HG02623 (cell line): ENCODE measurements at regions not wholly inside any gene's neighbourhood (a gene's known extent, or its start where the extent isn't known, plus 50 kb on each side); places are given as distances from the start of the nearest gene placed in this dataset.
"Not testable (repeated sequence)": the region's sequence is repeated elsewhere in the genome, so short reads cannot be mapped to it uniquely, and the experiment has no call there.

Experiments used
- ATAC-seq: cut with Tn5 transposase; IDR thresholded peaks from one replicate; pipeline ENCODE4 v1.9.1; 2021; ENCODE audit warnings: moderate library complexity; ENCODE audit not compliant: unreplicated experiment

DNA sequence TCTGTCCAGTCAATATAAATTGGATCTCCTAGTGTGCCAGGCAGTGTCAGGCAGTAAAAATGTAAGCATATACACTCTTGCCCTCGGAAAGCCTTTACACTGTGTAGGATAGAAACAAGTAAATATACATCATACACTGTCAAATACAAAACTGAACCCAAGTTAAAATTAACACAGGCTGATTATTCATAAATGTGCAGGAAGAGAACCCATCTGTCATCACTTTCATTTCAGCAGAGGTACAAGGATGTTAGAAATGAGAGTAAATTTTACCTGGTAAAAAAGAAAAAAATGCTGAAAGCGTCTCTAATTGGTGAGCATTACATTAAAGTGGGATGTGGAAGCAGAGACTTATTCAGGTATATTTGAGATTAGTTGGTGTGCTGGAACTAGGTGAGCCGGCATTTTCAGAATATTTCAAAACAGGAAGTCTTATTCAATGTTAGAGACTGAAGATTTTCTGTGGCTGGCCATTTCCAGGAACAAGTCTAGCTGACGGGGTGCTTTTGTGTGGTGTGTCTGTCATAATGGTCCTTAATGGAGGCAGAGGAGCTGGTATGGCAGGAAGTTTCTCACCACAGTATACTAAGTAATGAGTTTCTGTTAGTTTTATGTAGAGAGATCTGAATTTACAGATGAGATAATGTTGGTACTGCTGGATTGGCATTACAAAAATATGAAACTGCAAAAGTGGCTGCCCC, 192.6 kb downstream of the CASP12 start:
- peak; percentile 99 for ATAC-seq

DNA sequence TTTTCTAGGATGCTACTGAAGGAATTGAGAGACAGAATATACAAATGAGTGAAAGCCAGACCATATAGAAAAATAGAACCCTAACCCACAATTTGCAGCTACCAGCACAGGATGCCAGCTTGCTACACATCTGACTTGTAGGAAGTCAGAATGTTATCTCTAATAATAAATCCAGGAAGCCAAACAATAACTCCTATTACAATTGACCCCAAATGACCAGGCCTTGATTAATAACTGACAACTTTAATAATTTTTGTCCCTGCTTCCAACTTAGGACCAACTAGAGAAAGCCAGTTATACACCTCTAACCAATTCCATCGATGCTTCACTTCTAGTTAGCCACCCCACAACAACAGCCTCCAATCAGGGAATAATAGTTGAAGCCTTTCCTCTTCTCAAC, 193.4 kb downstream of the CASP12 start:
- ATAC-seq: no peak

DNA sequence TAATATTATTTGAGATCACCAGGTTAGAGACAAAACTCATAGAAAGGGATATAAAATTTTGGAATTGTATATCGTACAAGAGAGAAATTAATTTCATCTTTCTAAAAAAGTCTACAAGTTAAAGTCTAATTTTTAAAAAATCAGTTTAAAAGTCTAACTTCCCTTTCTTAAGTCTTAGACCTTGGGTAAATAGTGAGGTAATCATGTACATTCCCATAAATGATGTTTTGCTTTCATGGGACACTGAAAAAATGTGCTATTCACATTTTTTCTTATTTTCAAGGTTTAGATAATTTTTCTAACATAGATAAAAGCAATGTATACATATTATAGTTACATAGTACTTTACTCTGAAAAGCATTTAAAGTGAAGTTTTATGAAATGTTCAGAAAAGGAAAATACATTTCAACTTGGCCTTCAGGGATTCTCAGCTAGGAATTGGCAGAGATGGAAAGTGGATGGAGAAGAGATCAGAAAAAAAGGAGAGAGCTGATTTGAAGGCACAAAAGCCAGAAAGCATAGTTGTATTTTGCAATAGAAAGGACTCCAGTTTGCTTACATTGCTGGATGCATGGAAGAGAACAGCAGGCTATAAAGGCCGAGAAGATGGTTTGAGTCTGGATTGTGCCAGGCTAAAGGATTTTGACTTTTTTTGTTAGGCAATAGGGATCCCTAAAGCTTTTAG, 194.0 kb downstream of the CASP12 start:
- no peak for ATAC-seq

DNA sequence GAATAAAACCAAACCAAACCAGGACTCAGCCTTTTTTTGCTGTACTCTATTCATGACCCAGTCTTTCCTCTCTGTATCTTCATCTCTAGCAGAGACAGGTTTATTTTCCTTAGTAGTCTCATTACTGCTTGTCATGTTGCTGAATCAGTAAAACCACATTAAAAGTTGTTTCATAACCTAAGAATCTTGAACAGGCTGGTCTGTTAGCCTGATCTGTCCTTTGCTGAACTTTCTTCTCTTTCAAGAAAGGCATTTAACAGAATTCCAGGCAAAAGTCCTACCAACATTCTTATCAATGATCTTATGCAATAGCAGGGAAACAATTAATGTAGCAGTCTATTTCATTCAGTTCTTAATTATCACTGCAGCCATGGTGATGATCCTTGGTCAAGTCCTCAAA, 197.7 kb downstream of the CASP12 start:
- no peak for ATAC-seq

DNA sequence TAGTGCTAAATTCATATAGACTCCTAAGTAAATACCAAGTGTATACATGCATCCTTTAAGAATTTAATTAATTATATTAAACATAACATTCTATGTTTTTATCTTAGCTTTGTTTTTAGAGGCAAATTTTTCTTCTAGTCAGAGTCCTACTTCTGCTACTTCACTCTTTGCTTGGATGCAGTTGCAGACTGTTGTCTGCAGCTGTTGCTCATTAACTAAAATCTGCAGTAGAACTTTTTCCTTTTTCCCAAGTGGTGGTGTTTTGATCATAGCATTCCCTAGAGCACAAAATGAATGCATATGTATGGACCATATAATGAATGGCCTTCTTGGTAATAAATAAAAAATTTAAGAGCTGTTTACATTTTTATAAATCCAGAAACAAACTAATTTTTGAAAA, 198.3 kb downstream of the CASP12 start:
- no peak for ATAC-seq

DNA sequence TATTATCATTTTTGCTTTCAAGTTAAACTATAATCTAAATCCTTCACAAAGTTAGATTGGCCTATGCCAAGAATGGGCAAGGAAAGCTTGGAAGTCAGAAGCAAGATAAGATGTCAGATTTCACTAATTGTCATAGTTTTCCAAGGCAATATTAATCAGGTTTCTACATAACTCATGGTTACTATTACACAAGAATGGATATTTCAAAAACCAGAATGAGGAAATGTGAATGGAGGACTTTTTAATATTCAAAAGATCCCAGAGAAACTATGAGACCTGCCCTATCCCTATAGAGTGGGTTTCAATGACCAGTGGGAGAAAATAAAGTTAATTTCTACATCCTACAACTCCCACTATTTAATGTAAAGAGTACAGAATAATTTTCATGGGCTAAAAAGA, 203.2 kb downstream of the CASP12 start:
- ATAC-seq: no peak

DNA sequence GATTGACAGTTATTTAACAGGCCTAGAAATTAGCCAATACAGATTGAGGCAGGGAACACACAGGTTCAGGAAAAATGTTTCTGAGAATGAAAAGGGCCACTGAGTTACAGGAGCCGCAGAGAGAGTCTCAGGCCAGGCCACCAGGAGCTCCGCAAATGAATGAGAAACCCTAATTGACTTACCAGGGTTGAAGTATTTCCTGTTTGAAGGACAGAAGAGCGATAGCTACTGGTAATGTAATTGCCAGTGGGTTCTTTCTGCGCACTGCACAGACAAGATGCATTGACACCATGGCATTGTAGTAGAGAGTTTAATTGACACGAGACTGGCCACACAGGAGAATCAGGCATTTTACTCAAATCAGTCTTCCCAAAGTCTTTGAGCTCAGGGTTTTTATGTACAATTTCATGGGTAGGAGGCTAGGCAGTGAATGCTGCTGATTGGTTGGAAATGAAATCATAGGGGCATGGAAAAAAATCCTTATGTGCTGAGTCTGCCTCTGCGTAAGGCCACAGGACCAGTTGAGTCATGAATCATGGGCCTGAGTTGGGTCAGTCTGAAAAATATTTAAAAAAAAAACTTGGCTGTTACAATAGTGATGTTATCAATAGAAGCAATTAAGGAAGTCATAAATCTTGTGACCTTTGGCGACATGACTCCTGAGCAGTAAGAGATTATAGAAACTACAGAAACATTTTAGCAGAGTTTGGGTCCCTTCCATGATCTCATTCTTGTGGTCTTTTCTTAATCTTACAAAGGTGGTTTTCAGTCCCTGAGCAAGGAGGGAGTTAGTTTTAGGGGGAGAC, 203.8 kb downstream of the CASP12 start:
- no peak for ATAC-seq

DNA sequence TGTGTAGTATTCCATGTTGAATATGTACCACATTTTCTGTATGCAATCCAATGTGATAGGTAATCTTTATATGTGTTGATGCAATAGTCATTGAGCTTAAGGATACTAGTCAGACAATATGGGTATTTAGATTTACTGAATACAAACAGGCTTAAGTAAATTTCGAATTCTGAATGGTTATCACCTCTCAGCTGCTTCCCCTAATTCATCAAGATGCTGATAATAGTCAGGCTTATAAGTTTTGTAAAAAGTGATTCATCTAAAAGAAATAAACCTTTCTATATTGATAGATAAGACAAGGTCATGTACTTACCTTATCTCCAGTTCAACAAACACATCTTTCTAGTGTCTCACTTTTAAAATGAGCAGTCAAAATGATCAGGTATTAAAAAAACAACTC, 205.5 kb downstream of the CASP12 start:
- no peak for ATAC-seq

DNA sequence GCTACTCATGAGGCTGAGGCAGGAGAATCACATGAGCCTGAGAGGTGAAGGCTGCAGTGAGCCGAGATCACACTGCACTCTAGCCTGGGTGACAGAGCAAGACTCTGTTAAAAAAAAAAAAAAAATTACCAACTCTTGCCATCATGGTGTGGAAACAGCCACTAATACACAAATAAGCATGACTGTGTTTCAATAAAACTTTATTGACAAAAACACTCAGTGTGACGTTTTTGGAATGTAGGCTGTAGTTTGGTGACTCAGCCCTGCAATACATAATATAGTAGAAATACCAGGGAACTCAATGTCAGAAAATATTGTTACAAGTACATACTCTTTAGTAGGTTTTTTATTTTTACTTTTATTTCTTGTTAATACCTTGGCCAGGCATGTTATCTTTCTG, 207.1 kb downstream of the CASP12 start:
- no peak for ATAC-seq

DNA sequence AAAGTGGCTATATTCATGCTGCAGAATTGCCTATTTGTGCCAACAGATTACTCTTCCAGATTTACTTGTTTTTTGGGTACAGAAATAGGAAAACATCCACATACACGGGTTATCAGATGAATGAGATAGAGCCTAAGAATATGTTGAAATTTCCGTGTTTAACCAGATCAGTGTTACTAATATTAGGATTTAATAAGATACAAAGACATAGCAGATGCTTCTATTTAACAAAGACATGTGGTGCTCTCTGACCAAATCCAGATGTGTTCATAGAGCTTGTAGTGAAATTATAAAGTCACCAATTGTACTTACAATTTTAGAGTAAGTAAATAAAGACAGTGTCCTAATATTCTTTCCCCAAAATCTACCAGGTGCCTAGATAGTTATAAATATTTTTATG, 208.0 kb downstream of the CASP12 start:
- ATAC-seq: no peak

DNA sequence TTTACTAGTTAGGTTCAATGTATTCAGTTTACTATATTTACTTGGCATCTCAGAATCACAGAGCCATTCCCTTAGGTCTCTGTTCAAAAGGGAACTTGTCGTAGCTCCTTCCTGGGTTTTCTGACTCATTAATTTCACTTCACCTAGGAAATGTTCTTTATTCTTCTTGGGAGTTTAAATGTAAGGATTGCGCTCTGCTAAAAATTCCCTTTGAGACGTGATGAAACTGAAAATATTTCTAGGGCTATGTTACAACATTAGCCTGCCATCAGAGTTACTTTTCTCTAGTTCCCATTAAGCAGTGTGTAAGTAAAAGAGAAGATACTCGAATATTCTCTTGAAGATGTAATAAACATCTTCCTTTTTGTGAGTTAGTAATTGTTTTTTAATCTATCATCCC, 209.5 kb downstream of the CASP12 start:
- no peak for ATAC-seq

DNA sequence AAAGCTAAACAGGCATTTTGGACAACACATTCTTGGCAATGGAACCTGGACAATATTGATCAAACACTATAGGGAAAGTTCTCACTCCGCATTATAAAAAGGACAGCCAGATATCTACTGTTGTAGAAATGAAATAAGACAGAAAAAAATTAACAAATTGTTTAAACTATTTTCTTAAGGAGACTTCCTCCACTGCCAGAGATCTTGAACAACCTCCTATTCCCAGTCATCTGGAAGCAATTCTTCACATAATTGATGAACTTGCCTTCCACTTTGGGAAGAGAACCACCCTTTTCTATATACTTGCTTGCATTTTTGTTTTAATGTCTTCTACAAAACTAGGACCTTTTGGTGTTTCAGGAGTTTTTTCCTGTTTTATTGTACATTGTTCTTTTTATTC, 216.1 kb downstream of the CASP12 start:
- no peak for ATAC-seq

DNA sequence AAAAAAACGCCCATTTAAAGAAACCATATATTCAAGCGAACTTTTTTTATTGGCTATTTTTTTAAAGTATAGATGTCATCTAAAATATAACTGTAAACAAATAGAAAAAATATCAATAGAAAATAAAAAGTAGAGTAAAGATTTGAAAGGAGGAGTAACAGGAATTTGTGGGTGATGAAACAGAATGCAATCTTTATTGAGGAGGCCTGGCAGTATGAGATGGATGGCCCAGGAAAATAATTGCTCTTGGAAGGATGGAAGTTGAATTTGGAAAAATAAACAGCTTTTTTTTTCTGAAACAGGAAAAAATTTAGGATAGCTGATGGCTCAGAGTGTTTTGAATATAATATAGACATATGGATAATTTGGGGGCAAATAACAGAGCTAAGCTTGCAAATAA, 219.0 kb downstream of the CASP12 start:
- ATAC-seq: no peak

DNA sequence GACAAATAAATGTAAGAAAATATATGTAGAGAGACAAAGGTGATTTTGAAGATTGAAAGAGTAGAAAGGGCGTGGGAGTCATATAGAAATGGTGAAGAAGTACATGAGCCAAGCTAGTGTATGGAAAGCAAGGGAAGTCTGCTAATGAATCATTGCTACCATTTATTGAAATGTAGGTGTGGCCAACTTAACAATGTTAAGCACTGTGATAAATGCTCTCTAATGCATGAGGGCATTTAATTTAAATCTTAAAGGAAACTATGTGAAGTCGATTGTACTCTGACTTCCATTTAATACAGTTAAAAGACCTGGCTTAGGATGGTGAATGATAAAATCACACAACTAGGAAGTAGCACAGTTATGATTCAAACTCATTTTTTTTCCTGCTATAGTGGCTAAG, 219.9 kb downstream of the CASP12 start:
- ATAC-seq: no peak

DNA sequence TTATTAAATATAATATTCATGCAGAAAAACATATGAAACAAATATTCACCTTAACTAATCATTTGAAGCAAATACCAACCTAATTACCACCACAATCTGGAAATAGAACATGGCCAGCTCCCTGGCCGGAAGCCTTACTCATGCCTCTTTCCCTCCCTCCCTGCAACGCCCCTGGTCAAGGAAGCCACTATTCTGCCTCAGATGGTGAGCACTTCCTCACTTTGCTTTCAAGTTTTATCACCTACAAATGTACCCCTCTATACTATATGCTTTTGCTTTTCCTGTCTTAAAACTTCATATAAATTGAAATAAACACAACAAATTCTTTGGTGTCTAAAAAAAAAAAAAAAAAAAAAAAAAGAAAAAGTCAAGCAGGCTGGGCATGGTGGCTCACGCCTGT, 221.2 kb downstream of the CASP12 start:
- ATAC-seq: not testable (repeated sequence)

DNA sequence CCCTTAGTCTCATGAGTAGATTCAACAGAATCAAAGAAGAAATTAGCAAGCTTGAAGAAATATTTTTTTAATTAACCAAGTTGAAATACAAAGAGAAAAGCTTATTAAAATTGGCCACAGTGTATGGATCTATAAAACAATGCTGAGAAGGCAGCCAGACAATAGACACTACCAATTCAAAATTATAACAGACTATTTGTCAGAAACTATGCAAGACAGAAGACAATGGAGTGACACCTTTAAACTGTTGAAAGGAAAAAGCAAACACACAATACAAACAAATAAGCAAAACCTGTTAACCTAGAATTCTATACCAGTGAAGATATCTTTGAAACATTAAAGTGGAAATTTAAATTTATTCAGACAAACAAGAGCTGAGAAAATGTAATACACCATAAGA, 225.4 kb downstream of the CASP12 start:
- ATAC-seq: no peak

DNA sequence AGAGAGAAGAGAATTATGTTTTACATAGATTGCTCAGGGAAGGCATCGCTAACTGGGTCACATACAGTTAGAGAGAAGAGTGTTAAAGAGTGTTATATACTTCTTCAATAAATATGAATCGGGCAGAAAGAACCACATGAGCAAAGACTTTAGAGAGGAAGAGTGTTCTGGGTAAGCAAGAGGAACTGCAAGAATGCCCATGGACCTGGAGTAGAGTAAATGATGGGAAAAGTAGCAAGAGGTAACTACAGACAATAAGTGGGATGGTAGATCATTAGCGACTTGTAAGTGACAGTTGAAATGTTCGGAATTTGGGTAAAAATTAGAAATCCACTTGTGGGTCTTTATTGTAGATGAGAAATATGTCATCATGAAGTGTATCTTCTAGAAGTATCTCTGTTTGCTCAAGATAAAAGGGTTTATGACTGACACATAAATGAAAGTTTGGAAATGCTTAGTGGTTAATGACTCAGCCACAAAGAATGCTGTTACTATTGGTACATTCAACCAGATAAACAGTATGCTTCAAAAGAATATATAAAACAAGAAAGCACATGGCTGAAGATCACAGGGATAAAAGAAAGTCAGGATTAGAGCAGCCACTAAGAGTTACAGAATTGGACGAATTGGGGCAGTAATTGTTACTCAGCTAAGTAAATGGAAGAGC, 229.3 kb downstream of the CASP12 start:
- ATAC-seq: no peak

DNA sequence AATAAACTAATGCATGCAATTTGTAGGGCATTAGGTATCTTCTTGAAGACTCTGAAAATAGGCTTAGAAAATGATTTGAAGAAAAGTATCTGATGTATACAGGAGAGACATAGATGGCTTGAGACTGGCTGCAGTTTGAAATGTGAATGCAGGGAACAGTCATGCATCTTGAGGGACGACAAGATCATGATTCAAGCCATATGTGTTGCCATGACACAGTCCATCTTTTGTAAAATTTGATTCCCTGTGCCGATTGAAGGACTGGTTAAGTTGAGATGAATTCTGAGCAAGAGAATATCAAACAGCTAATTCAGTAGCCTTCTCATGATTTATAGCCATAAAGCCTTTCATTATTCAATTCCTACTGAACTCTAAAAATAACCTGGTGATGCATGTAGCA, 231.6 kb downstream of the CASP12 start:
- ATAC-seq: no peak

DNA sequence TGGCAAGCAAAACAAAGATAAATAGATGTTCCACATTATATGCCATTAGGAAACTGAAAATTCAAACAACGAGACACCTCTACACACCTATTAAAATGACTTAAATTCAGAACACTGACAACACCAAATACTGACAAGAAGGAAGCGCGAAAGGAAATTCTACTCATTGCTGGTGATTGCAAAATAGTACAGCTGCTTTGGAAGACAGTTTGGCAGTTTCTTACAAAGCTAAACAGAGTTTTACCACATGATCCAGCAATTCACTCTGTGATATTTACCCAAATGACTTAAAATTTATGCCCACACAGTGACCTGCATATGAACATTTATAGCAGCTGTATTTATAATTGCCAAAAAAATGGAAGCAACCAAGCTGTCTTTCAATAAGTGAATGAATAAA, 232.6 kb downstream of the CASP12 start:
- ATAC-seq: no peak

DNA sequence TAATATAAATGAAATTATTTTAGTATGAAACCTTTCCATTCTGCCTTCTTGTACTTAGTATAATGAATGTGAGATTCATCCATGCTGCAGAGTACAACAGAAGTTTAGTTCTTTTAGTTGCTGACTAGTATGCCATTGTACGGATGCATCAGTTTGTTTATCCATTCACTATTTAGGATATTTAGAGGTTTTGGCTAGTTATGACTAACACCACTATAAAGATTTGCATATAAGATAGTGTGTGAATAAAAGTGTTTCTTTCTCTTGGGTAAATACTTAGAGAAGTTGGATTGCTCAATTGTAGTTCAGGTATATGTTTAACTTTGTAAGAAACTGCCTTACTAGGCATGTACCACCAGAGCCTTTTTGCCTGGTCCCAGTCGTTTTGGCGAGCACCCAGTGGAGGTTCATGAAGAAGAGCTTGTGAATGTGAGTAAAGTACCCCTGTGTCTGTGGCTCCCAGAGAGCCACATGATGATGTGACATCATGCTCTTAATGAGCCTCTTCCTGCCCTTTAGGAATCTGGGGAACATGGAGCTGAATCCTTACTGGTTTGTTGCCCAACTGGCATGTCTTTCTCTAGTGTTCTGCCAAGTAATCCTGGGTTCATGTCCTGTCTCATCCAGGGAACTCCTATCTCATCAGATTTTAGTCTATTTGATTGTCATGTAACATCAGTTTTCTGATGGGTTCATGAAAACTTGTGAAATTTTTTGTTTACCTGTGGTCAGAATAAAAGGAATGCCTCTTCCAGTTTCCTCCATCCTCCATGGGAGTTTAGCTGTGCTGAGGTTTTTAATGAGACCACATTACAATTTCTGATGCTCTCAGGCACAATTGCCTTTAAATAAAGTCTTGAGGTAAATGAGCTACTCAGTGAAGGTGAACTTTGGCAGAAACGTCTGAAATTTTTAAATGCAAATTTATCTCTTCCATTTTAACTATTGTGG, 234.8 kb downstream of the CASP12 start:
- ATAC-seq: no peak
